NCI-H748 treated with DMSO at 0.1 percent for 48 hours (cell line): ENCODE measurements at regions not wholly inside any gene's neighbourhood (a gene's known extent, or its start where the extent isn't known, plus 50 kb on each side); places are given as distances from the start of the nearest gene placed in this dataset.

ENCODE experiments used
- DNase-seq: peaks from one replicate; lab custom pipeline; 2025; lab: John Stamatoyannopoulos, UW

GRCh38 chr18:25724121-25724520 is 366.3 kb downstream of the SS18 start:
- no peak for DNase-seq

DNA sequence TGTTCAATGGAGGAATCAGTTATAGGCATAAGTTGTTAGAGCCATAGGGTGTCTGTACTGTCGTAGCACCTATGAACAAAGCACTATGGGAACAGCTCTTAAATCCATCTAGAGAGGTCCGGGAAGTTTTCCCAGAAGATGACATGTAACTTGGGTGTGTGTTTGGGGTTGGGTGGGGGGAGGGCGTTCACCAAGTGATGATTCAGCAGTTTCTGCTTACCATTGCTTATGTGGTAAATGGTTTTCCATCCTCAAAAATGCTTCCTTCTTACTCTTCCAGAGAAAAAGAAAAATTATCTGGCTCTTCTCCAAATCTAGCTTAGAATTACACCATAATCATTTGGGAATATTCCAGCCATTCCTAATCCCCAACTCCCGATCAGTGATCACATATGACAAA is 361.1 kb upstream of the ZNF521 start:
- no peak for DNase-seq

DNA sequence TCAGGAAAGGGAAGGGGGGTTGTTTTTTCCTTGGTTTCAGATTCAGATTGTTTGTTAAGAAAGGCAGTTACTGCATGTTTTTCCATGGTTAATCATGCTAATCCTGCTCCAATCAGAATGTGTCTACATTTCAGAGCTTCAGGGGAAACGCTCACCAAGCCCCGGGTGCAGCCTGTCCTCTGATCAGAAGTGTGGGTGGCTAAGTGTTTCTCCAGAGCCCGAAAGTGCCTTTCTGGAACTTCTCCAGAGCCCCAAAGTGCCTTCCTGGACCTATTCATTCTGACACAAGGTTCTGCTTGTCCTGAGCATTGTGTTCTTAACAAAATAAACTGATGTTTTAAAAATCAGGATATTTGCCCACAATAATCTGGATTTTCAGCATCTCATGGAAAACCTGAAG is 359.0 kb upstream of the ZNF521 start:
- no peak for DNase-seq

DNA sequence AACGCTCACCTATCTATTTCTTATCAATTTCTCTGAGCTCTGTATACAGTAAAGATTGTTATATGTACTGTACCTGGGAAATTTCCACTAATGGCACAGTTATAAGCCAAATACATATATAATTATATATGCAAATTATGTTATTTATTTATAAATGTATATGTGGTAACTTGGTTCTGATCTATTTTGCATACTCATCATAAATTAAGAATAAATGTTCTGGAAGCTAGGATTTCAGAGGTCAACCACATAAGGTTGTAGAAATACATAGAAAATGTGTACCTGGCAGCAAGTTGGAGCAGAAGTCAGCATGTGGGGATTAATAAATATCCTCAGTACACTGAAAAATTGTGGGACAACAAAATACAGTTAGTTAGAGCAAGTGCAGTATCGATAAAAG is 353.7 kb upstream of the ZNF521 start:
- no peak for DNase-seq

GRCh38 chr18:25704494-25704893 is 352.5 kb upstream of the ZNF521 start:
- no peak for DNase-seq

- DNase-seq = no peak
These were observed 352.1 kb upstream of the ZNF521 start for GRCh38 chr18:25704071-25704470.

DNA sequence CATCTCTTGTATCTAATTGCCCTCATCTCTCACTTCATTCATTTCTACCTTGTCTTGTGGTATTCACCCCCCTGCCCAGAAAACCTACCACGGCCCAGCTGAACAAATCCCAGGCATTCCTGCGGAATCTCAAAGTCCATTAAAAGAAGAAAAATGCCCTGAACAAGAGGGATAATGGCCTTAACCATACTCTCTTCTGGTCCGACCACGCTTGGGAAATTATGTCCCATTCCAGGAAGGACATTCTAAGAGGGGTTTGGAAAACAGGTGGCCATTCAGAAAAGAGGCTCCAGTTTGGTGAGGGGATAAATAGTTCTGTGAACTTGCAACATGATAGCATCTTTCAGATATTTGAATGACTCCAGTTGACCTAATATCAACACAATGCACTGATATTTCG is 349.9 kb upstream of the ZNF521 start:
- no peak for DNase-seq

DNA sequence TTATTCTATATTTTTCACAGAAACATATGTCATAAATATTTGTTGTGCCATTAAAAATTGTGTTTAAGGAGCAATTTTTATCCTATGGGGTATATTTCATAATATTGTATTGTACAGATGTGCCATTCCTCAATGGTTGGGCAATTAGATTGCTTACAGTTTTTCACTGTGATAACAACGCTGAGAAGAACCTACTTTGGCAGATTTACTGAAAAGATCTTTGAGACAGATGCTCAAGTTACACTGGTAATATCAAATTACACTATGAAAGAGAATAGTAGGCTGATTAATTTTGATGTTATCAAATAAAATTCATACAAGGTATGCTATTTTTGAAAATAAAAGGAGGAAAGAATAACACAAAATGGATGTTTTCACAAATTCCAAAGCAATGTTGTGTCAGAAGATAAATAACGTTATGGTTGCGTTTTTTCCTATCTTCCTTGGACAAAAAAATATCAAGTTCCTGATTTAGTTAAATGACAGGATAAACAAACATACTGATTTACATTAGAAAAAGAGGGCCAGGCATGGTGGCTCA is 335.1 kb upstream of the ZNF521 start:
- DNase-seq = no peak

DNA sequence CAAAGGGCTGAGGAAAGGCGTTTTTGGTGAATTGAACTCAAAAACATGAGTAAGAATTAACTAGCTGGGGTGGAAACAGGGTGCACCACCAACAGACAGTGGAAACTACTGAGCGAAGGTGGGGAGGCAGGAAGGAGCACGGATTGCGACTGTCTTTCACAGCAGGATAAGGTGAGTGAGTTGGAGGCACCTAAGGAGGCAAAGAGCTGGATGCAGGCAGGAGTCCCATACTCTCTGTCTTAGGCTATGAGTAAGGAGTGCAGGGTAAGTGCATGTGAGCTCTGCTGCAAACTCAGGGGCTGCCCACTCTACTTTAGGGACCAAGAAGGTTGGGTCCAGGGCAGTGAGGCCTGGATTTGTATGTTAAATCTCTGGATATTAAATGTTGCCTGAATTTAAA is 333.1 kb upstream of the ZNF521 start:
- DNase-seq = no peak

- no peak for DNase-seq
These were observed 327.5 kb upstream of the ZNF521 start for GRCh38 chr18:25679491-25679890.

- DNase-seq = no peak
These were observed 326.3 kb upstream of the ZNF521 start for GRCh38 chr18:25678221-25678620.

GRCh38 chr18:25675123-25675850 is 323.3 kb upstream of the ZNF521 start:
- no peak for DNase-seq

- no peak for DNase-seq
These were observed 322.2 kb upstream of the ZNF521 start for GRCh38 chr18:25674183-25674582.

DNA sequence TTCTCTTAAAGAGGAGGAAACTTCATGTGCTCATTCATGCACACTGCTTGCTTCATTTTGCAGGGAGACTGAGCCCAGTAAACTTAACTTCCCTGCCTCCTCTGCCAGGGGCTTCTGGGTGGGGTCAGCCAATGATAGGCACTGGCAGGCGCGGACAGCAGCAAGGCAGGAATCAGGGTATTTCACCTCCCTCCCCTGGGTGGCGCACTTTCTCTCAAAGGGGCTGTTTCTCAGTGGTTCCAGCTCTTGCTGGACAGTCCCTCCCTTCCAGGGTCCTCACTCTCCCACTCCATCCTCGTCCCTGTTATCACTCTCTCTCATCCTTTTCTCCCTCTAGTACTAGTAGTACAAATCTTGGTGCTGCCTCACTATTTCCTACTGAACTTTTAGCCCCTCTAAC is 320.5 kb upstream of the ZNF521 start:
- DNase-seq = no peak

DNA sequence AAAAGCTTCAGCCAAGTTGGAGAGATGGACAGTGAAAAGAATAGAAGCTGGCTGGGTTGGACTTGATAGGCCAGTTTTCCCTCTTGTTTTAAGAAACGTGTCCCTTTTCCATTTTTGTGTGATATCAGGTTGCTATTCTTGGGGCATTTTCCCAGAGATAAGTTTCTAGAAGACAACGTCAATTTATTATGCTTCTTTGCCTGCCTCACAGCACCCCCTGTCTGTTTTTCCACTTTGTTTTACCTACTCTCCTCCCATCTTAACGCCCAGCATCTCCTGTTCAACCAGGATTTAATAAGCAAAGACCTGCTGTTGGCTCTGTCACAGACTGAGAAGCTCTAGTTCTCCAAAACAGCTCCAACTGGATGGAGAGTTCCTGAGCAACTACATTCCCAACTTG is 317.8 kb upstream of the ZNF521 start:
- DNase-seq = peak; percentile 12

- DNase-seq = no peak
These were observed 310.3 kb upstream of the ZNF521 start for GRCh38 chr18:25662272-25662671.

DNA sequence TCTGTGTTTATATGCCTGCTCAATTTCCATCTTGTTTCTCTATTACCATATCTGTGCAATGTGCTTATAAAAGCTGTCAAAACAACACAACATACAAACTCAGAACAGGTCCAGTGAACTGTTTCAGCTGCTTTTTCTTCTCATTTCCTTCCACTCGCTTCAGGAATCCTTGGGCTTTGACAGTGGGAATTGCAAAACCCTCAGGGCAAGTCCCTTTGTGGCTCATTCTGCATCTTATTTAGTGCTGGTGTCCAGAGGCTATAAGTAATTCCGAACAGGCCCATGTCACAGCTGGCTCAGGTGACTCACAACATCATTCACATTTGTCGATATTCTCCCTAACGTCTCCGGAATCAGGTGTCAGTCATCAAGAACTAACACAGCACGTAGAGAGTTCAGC is 309.9 kb upstream of the ZNF521 start:
- DNase-seq = no peak

- DNase-seq = no peak
These were observed 307.6 kb upstream of the ZNF521 start for GRCh38 chr18:25659541-25659940.

- no peak for DNase-seq
These were observed 306.5 kb upstream of the ZNF521 start for GRCh38 chr18:25658476-25658875.

DNA sequence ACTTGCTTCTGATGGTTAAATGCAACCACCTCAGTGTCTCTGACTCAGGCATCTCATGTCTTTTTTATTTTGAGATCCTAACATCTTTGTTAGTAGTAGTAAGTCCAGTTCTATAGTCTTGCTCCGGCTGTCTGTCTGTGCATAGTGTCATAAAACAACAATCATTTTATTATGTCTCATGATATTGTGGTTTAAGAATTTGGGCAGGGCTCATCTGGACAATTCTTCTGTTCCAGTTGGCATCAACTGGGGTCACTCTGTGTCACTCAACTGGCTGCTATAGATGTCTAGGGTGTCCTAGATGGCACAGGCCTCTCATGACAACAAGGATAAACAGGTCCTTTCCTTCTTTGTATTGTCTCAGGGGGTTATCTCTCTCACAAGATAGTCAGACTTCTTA is 299.6 kb upstream of the ZNF521 start:
- no peak for DNase-seq

DNA sequence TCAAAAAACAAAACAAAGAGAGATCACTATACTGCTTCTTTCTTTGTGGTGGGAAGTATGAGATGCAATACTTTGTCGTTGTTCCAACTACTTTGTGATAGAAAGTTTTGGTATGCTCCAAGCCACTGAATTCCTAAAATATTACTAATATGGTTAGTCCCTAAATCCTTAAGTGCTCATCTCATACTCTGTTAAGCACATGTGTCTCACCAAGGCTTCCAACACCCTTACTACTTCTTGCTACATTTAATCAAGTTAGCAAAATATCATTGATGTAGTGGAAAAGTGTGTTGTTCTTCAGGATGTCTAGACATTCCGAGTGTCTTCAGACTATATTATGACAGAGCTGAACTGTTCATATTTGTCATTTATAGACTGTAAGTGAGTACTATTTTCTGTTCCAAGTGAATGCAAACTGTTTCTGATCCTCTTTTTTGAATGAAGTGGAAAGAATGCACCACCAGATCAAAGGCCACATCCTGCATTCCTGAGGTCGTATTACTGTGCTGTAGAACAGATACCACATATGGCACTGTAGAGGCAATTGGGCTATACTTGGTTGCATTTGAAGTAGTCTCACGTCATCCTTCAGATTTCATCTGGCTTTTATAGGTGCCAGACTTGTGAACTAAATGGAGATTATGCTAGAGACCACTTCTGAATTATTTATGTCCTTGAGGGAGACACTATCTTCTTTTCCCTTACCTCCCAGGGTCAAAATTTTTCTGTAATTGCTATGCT is 298.4 kb upstream of the ZNF521 start:
- no peak for DNase-seq

DNA sequence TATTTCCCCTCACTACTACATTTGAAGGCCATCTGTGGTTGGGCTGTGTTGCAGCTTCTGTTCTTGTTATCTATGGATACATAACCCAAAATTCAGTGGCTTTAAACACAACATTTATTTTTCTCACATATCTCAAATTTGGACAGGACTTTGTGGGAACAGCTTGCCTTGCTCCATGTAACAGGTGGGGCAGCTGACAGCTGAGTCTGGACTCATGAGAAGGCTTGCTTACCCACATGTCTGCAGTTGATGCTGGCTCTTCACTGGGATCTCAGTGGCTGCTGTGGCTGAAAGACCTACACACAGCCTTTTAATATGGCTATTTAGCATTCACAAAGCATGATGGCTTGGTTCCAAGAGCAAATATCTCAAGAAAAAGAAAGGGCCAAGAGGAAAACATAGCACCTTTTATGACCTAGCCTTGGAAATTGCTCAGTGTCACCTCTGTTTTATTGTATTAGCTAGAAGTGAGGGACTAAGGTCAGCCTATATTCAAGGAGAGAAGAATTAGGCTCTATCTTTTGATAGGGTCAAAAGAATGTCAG is 296.8 kb upstream of the ZNF521 start:
- no peak for DNase-seq

GRCh38 chr18:25647404-25647803 is 295.4 kb upstream of the ZNF521 start:
- no peak for DNase-seq
